Stimulated activated naive CD8-positive, alpha-beta T cell treated with anti-CD3 and anti-CD28 coated beads, Interleukin-15, Interleukin-2, amounts not matched to agents 100 ng/mL and 50 ng/mL, for 24 hours (primary cell): ENCODE measurements at regions not wholly inside any gene's neighbourhood (a gene's known extent, or its start where the extent isn't known, plus 50 kb on each side); places are given as distances from the start of the nearest gene placed in this dataset.

ENCODE experiments used
- H3K27ac Mint-ChIP-seq: one replicate; pipeline ENCODE4 v1.8.0; 2021; ENCODE audit warnings: mild to moderate bottlenecking, mixed read lengths
- H3K27me3 Mint-ChIP-seq: one replicate; pipeline ENCODE4 v1.8.0; 2021; ENCODE audit warnings: mixed read lengths
- H3K36me3 Mint-ChIP-seq: one replicate; pipeline ENCODE4 v1.8.0; 2021; ENCODE audit warnings: low read depth, mixed read lengths
- H3K4me1 Mint-ChIP-seq: one replicate; pipeline ENCODE4 v1.8.0; 2021; ENCODE audit warnings: low read depth, mixed read lengths
- H3K4me3 Mint-ChIP-seq: one replicate; pipeline ENCODE4 v1.8.0; 2021; ENCODE audit warnings: mild to moderate bottlenecking, mixed read lengths
- H3K9me3 Mint-ChIP-seq: one replicate; pipeline ENCODE4 v1.8.0; 2021; ENCODE audit warnings: mixed read lengths

DNA sequence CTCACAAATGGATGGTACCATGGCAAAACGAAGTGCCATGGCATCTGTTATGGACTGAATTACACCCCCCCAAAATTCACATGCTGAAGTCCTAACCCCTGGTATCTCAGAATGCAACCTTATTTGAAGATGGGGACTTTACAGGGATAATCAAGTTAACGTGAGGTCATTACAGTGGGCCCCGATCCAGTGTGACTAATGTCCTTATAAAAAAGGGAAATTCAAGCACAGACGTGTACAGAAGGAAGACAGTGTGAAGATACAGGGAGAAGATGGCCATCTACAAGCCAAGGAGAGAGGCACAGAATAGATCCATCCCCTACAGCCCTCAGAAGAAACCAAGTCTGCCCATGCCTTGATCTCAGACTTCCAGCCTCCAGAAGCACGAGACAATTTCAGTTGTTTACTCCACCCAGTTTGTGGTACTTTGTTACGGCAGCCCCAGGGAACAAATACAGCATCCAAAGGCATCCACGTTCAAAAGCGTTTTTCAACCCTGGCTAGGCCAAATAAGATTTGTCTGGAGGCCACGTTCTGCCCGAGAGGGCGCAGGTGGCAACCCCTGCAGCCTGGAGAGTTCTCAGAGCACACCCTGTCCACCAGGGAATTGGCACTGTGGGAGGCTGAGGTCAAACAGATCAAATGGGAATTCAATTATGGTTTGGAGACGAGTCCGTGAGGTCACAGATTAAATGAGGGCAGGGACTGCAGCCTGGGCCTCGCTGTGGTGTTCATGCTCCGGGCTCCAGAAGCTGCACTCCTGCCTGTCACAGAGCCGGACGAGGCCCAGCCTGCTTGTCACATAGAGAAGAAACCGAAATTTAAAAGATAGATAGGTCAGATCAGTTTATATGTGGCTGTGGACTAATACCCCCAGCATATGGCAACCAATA is 494.8 kb downstream of the SHQ1 start:
- H3K27ac Mint-ChIP-seq, result no peak overlapping the region

DNA sequence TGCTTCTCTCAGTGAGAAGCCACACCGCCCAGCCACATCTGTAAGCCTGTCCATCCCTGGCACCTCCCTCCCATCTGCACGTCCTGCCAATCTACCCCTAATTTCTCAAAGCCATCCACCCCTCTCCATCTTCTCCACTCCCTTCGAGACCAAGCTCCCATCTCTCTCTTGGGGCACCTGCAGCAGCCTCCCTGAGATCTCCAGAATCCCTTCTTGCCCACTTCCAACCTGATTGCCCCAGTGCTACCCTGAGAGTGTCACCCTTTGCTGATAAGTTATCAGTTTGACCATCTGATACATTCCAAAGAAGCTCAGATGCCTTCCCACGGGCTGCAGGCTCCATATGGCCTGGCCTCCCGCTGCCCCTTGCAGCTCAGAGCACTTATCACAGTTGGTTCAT is 496.1 kb downstream of the SHQ1 start:
- Mint-ChIP-seq H3K36me3 (no peaks in the 10 kb centered on the region), H3K27me3 (no peaks in the 10 kb centered on the region), H3K27ac (no peak overlapping the region), H3K9me3 (no peaks in the 10 kb centered on the region), H3K4me1 (peaks cover 19% of the 10 kb centered on the region), H3K4me3 (no peak overlapping the region)

More for the DNA sequence above, 494.8 kb downstream of the SHQ1 start:
- Mint-ChIP-seq H3K4me1 (peaks cover 6% of the 10 kb centered on the region), H3K27me3 (no peaks in the 10 kb centered on the region), H3K9me3 (no peaks in the 10 kb centered on the region), H3K36me3 (no peaks in the 10 kb centered on the region), H3K4me3 (no peak overlapping the region)

DNA sequence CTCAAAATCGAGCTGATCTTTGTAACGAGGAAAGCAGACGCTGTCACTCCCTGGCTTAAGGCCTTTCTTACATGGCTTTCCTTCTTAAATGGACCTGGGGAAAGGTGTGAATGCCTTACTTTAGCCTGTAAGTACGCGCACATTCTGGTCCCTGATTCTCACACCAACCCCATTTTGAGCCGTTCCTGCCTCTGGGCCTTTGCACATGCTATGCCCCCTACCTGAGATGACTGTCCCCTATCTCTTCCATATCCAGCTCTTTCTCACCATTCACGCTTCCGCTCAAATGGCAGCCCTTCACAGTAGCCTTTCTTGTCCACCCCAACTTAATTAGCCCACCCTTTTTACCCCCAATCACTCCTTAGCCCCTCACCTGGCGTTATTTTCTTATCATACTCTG is 496.7 kb downstream of the SHQ1 start:
- peaks cover 25% of the 10 kb centered on the region for H3K4me1 Mint-ChIP-seq
- H3K27me3 Mint-ChIP-seq, result no peaks in the 10 kb centered on the region
- no peaks in the 10 kb centered on the region for H3K36me3 Mint-ChIP-seq
- no peaks in the 10 kb centered on the region for H3K9me3 Mint-ChIP-seq
- no peak overlapping the region for H3K27ac Mint-ChIP-seq
- no peak overlapping the region for H3K4me3 Mint-ChIP-seq

DNA sequence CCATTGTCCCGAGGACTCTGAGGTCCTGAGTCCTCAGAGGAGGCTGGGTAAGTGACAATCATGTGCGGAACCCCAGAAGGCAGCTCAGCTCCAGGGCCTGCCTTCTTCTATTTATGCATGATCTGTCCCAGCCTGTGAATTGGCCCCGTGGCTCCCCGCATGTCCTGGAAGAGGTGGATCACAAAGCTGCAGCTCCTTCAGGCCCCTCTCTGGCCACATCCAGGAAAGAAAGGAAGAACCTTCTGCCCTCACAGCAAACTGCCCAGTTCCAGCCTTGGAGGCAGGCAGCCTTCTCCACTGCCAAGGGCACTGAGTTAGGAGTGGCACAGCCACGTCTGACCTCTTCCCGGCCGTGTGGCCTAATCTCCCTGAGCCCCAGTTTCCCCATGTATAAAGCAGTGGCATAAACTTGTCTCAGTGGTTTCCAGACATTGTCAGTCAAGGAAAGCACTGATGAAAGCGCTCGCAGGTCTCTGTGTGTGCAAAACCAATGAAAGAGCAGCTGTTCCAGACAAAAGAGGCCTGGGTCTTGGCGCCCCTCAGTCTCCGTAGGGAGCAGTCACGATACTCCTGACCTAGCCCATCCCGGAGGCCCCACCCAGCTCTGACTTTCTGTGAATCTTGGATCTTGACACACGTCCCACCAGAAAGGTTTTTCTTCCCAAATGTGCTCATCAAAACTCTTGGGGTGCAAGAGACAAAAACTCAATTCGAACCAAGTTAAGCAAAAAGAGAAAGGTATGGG is 497.3 kb downstream of the SHQ1 start:
- H3K27ac Mint-ChIP-seq, result no peak overlapping the region

DNA sequence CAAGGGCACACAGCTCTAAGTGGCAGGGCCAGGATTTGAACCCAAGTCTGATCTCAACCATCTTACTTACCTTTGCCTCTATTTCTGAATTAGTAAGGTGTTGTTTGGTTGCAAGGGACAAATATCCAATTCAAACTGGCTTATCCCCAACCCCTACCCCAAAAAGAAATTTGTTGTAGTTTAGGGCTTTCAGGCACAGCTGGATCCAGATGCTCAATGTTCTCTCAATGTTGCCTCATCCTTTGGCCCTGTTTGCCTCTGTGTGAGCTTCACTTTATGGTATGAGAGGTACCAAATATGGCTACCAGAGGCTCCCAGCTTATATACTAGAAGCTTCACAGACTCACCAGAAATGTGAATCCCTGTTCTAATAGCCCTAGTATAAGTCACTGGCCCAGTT is 499.9 kb downstream of the SHQ1 start:
- H3K4me3 Mint-ChIP-seq, result no peak overlapping the region
- H3K36me3 Mint-ChIP-seq, result no peaks in the 10 kb centered on the region
- H3K27me3 Mint-ChIP-seq, result no peaks in the 10 kb centered on the region
- no peaks in the 10 kb centered on the region for H3K9me3 Mint-ChIP-seq
- no peak overlapping the region for H3K27ac Mint-ChIP-seq
- peaks cover 57% of the 10 kb centered on the region for H3K4me1 Mint-ChIP-seq

More for the DNA sequence above, 497.3 kb downstream of the SHQ1 start:
- H3K4me1 Mint-ChIP-seq, result peaks cover 31% of the 10 kb centered on the region
- H3K36me3 Mint-ChIP-seq, result no peaks in the 10 kb centered on the region
- no peaks in the 10 kb centered on the region for H3K9me3 Mint-ChIP-seq
- H3K27me3 Mint-ChIP-seq, result no peaks in the 10 kb centered on the region
- no peak overlapping the region for H3K4me3 Mint-ChIP-seq

DNA sequence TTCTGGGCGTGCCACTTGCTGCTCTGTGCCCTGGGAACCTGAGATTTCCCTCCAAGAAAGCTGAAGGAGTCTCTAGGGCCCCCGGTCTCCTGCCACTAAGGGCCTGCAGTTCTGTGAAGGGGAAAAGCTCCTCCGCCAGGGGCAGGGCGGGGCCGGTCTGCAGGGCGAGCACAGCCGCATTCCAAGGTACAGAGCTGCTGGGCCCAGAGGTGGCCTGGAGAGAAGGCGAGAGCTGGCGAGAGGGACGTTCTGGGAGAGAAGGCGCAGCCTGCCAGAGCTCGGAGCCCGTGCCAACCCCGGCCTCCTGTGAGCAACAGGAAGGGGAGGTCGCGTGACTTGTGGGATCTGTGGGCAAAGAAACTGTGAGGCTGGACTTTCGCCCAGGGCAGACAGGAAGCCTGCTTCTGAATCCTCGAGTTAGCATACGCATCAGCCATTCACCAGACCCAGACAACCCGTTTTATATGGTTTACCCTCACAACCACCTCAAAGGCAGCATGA is 500.4 kb downstream of the SHQ1 start:
- no peaks in the 10 kb centered on the region for H3K27me3 Mint-ChIP-seq
- peaks cover 62% of the 10 kb centered on the region for H3K4me1 Mint-ChIP-seq
- H3K9me3 Mint-ChIP-seq, result no peaks in the 10 kb centered on the region
- H3K36me3 Mint-ChIP-seq, result no peaks in the 10 kb centered on the region
- H3K27ac Mint-ChIP-seq, result no peak overlapping the region
- H3K4me3 Mint-ChIP-seq, result no peak overlapping the region

DNA sequence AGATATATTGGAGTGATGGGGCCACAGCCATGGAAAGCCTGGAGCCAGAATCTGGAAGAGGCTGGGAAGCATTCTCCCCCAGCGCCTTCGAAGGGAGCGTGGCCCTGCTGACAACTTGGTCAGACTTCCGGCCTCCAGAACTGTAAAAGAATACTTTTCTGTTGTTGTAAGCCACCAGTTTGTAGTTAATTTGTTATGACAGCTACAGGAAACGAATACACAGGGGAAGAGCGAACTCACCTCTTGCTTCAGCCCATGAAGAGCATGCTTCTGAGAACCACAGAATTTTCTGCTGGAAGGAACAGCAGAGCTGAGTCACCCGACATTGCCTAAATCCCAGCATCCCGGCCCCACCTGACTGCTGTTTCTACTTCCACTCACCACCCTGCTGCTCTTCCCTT is 501.7 kb downstream of the SHQ1 start:
- Mint-ChIP-seq H3K36me3 (no peaks in the 10 kb centered on the region), H3K4me3 (no peak overlapping the region), H3K27ac (no peak overlapping the region), H3K9me3 (no peaks in the 10 kb centered on the region), H3K27me3 (no peaks in the 10 kb centered on the region), H3K4me1 (peaks cover 72% of the 10 kb centered on the region)

DNA sequence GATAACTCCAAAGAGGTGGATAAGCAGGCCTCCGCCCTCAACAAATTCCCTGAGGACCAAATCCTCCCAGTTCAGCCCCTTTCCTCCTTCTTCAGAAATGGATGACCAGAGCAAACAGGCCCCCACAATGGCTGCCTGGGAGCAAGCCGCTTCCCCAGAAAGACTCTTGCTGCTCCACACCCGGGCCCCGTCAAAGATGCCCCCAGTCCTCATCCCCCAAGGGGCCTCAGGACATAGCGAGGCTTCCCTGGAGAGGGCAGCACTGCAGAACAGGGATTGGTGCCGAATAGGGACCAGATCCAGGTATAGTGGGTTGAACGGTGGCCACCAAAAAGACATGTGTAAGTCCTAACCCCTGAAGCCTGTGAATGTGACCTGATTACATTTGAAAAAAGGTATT is 502.3 kb downstream of the SHQ1 start:
- Mint-ChIP-seq H3K9me3 (no peaks in the 10 kb centered on the region), H3K27ac (peak overlapping the region; percentile 65), H3K4me3 (no peak overlapping the region), H3K27me3 (no peaks in the 10 kb centered on the region), H3K4me1 (peaks cover 77% of the 10 kb centered on the region), H3K36me3 (no peaks in the 10 kb centered on the region)

DNA sequence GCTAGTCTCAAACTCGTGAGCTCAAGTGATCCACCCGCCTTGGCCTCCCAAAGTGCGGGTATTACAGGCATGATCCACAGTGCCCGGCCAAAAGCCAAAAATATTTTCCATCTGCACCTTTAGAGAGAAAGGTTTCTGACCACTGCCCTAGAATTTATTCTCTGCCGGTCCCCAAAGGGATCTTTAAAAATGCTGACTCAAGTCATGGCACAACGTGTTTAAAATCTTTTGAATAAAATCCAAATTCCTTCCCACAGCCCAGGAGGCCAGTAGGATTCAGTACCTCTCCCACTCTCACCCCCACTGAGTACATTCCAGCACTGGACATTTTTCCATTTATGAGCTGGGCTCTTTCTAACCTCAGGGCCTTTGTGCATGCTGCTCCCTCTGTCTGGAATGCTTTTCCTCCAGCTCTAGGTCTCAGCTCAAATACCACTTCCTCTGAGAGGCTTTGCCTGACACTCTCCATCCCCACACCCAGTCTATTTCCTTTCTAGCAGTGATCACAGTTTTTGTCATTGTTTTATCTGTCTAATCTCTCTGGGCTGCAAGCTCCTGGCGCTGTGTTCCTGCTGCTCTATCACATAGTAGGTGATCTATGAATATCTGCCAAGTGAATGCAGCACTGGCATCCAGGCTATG is 502.9 kb downstream of the SHQ1 start:
- peaks cover 84% of the 10 kb centered on the region for H3K4me1 Mint-ChIP-seq
- H3K27ac Mint-ChIP-seq, result peak overlapping the region; percentile 65
- no peaks in the 10 kb centered on the region for H3K27me3 Mint-ChIP-seq
- H3K9me3 Mint-ChIP-seq, result no peaks in the 10 kb centered on the region
- no peak overlapping the region for H3K4me3 Mint-ChIP-seq
- no peaks in the 10 kb centered on the region for H3K36me3 Mint-ChIP-seq

DNA sequence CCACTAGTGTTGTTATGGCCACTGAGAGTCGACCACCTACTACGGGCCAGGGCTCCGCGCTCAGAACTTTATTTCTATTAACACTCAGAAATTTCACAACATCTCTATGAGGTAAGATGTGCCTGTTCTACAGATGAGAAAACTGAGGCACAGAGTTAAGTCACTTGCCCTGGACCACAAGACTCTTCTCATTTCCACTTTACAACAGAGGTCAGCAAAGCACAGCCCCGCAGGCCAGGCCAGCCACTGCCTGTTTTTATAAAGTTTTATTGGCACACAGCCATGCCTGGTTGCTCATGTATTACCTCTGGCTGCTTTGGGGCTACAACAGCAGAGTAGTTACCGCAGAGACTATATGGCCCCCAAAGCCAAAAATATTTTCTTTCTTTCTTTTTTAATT is 503.6 kb downstream of the SHQ1 start:
- no peaks in the 10 kb centered on the region for H3K36me3 Mint-ChIP-seq
- peaks cover 86% of the 10 kb centered on the region for H3K4me1 Mint-ChIP-seq
- no peak overlapping the region for H3K27ac Mint-ChIP-seq
- no peaks in the 10 kb centered on the region for H3K27me3 Mint-ChIP-seq
- no peak overlapping the region for H3K4me3 Mint-ChIP-seq
- H3K9me3 Mint-ChIP-seq, result no peaks in the 10 kb centered on the region

DNA sequence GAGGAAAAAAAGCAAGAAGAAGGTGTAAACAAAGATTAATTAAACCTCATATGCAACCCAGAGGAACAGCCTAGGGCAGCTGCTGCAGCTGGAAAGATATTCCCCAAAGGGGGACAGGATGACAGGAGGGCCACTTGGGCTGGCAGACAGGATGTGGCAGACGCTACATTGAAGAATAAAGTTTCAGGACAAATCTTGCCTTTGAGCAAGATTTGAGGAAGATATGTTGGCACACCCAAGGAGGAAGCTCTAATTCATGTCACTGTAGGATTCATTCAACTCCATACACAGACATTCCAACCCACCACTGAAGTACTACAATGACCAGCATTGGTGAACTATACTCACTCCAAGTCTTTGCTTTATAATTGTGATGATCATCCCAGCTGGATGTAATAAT is 504.0 kb downstream of the SHQ1 start:
- no peaks in the 10 kb centered on the region for H3K27me3 Mint-ChIP-seq
- H3K27ac Mint-ChIP-seq, result peak overlapping the region; percentile 46
- H3K4me3 Mint-ChIP-seq, result no peak overlapping the region
- no peaks in the 10 kb centered on the region for H3K9me3 Mint-ChIP-seq
- H3K4me1 Mint-ChIP-seq, result peaks cover 86% of the 10 kb centered on the region
- H3K36me3 Mint-ChIP-seq, result no peaks in the 10 kb centered on the region

DNA sequence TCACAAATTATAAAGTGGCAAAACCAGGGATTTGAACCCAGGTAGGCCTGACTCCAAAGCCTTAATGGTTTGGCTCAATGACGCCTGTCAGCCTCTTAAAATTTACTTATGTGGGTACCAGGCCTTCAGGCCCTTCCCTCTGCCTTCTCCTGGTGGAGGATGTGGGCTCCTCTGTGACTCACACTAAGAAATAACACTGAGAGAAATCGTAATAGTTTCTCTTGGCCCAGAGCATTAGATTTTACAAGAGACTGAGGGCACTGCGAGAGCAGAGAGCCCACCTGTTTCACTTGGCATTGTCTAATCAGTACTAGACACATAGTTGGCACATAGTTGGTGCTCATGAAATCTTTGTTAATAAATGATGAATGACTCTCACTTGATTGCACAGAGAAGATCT is 505.2 kb downstream of the SHQ1 start:
- Mint-ChIP-seq H3K27ac (peak overlapping the region; percentile 46), H3K4me3 (no peak overlapping the region)

DNA sequence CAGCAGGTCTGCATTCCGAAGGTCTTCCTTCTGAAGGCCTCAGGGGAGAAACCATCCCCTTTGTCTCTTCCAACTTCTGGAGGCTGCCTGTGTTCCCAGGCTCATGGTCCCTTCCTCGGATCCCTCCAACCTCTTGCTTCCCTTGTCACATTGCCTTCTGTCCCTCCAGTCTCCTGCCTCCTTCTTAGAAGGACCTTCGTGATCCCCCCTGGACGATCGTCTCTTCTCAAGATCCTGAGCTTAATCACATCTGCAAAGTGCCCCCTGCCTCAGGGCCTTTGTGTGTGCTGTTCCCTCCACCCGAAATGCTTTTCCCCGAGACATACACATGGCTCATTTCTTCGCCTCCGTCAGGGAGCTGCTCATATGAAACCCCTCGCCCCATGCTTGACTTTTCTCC is 505.8 kb downstream of the SHQ1 start:
- Mint-ChIP-seq H3K36me3 (no peaks in the 10 kb centered on the region), H3K27me3 (no peaks in the 10 kb centered on the region), H3K4me1 (peaks cover 69% of the 10 kb centered on the region), H3K9me3 (no peaks in the 10 kb centered on the region), H3K27ac (peak overlapping the region; percentile 32), H3K4me3 (no peak overlapping the region)

More for the DNA sequence above, 505.2 kb downstream of the SHQ1 start:
- H3K4me1 Mint-ChIP-seq, result peaks cover 76% of the 10 kb centered on the region
- no peaks in the 10 kb centered on the region for H3K9me3 Mint-ChIP-seq
- no peaks in the 10 kb centered on the region for H3K36me3 Mint-ChIP-seq
- H3K27me3 Mint-ChIP-seq, result no peaks in the 10 kb centered on the region

DNA sequence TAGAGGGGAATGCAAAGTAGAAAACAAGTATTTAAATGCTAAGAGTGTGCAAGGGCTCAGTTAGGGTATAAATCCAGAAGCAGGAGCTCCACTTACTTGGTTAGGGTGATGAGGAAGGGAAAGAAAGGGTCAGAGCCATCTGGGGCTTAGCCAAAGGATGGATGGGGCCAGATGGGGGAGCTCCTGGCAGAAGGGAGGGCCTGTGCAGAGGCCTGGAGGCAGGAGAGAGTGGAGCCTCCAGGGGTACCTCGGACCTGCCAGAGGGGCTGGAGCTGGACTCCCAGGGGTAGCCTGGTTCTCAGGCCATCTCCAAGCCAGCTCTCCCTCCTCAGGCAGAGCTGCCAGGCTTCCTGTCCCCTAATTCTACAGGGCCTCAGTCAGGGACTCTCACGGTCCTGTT is 506.3 kb downstream of the SHQ1 start:
- H3K36me3 Mint-ChIP-seq, result no peaks in the 10 kb centered on the region
- H3K27ac Mint-ChIP-seq, result no peak overlapping the region
- H3K4me3 Mint-ChIP-seq, result no peak overlapping the region
- H3K27me3 Mint-ChIP-seq, result no peaks in the 10 kb centered on the region
- H3K4me1 Mint-ChIP-seq, result peaks cover 64% of the 10 kb centered on the region
- H3K9me3 Mint-ChIP-seq, result no peaks in the 10 kb centered on the region

DNA sequence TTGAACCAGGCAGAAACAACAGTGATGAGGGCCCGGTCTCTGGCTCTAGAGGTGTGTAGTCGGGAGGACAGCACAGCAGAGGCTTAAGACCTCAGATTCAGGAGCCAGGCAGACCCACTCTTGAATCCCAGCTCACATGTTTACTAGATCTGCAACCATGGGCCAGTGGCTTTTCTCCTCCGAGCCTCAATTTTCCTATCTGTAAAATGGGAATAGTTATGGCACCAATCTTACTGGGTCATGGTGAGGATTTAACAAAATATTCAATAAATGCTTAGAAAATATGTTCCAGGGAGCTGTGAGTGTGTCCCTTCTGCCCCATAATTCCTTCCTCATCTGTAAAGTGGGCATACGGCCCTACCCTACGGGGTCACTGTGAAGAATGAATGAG is 506.9 kb downstream of the SHQ1 start:
- no peaks in the 10 kb centered on the region for H3K9me3 Mint-ChIP-seq
- H3K27ac Mint-ChIP-seq, result peak overlapping the region; percentile 61
- no peaks in the 10 kb centered on the region for H3K36me3 Mint-ChIP-seq
- H3K27me3 Mint-ChIP-seq, result no peaks in the 10 kb centered on the region
- no peak overlapping the region for H3K4me3 Mint-ChIP-seq
- peaks cover 59% of the 10 kb centered on the region for H3K4me1 Mint-ChIP-seq
